ENCODE measurements at regions not wholly inside any gene's neighbourhood (a gene's known extent, or its start where the extent isn't known, plus 50 kb on each side); places are given as distances from the start of the nearest gene placed in this dataset.
"Not testable (repeated sequence)": the region's sequence is repeated elsewhere in the genome, so short reads cannot be mapped to it uniquely, and the experiment has no call there.

- ATAC-seq (no peak), DNase-seq (no peak)
- intact Hi-C loops (cut with DNase I, micrococcal nuclease): no loop called here
- H3K4me1 Mint-ChIP-seq: no peaks in the 10 kb centered on the region
- no peaks in the 10 kb centered on the region for H3K36me3 Mint-ChIP-seq (ENCODE audit: low read depth)
- no peak overlapping the region for H3K27ac Mint-ChIP-seq
- no peak overlapping the region for H3K4me3 Mint-ChIP-seq
- H3K27me3 Mint-ChIP-seq: peaks cover 3% of the 10 kb centered on the region
- POLR2A ChIA-PET: no interaction called here
- no peaks in the 10 kb centered on the region for H3K9me3 Mint-ChIP-seq (ENCODE audit: low read depth)
- CTCF ChIA-PET: no interaction called here
Measured at GRCh38 chr10:44132361-44133289, 252.3 kb downstream of the CXCL12 start.

GRCh38 chr10:44126291-44126717 is 258.6 kb downstream of the CXCL12 start:
- H3K9me3 Mint-ChIP-seq (ENCODE audit: low read depth): no peaks in the 10 kb centered on the region
- ATAC-seq (no peak), DNase-seq (no peak)
- no peak overlapping the region for H3K27ac Mint-ChIP-seq
- intact Hi-C loops (cut with DNase I, micrococcal nuclease): no loop called here
- ChIA-PET CTCF (no interaction called here), POLR2A (no interaction called here)
- H3K36me3 Mint-ChIP-seq (ENCODE audit: low read depth): no peaks in the 10 kb centered on the region
- no peaks in the 10 kb centered on the region for H3K4me1 Mint-ChIP-seq
- H3K4me3 Mint-ChIP-seq: no peak overlapping the region
- peaks cover 14% of the 10 kb centered on the region for H3K27me3 Mint-ChIP-seq

GRCh38 chr10:44125879-44126278 is 259.0 kb downstream of the CXCL12 start:
- H3K27me3 Mint-ChIP-seq: peaks cover 14% of the 10 kb centered on the region
- DNase-seq: no peak
- ChIA-PET CTCF (no interaction called here), POLR2A (no interaction called here)
- no peaks in the 10 kb centered on the region for H3K9me3 Mint-ChIP-seq (ENCODE audit: low read depth)
- intact Hi-C loops (cut with DNase I, micrococcal nuclease): no loop called here
- no peak overlapping the region for H3K27ac Mint-ChIP-seq
- no peaks in the 10 kb centered on the region for H3K36me3 Mint-ChIP-seq (ENCODE audit: low read depth)
- ATAC-seq: no peak
- no peaks in the 10 kb centered on the region for H3K4me1 Mint-ChIP-seq
- no peak overlapping the region for H3K4me3 Mint-ChIP-seq

GRCh38 chr10:44118500-44118899 is 266.4 kb downstream of the CXCL12 start:
- Mint-ChIP-seq H3K4me3 (no peak overlapping the region), H3K27ac (no peak overlapping the region), H3K36me3 (ENCODE audit: low read depth) (no peaks in the 10 kb centered on the region), H3K4me1 (no peaks in the 10 kb centered on the region), H3K9me3 (ENCODE audit: low read depth) (no peaks in the 10 kb centered on the region), H3K27me3 (peaks cover 16% of the 10 kb centered on the region)
- no peak for DNase-seq
- POLR2A ChIA-PET: no interaction called here
- no peak for ATAC-seq
- intact Hi-C loops (cut with DNase I, micrococcal nuclease): no loop called here
- CTCF ChIA-PET: no interaction called here

GRCh38 chr10:44116474-44116873 is 268.4 kb downstream of the CXCL12 start:
- H3K4me3 Mint-ChIP-seq: no peak overlapping the region
- no peaks in the 10 kb centered on the region for H3K9me3 Mint-ChIP-seq (ENCODE audit: low read depth)
- H3K4me1 Mint-ChIP-seq: no peaks in the 10 kb centered on the region
- POLR2A ChIA-PET: no interaction called here
- peaks cover 16% of the 10 kb centered on the region for H3K27me3 Mint-ChIP-seq
- CTCF ChIA-PET: no interaction called here
- intact Hi-C loops (cut with DNase I, micrococcal nuclease): no loop called here
- no peak overlapping the region for H3K27ac Mint-ChIP-seq
- no peak for ATAC-seq
- no peak for DNase-seq
- H3K36me3 Mint-ChIP-seq (ENCODE audit: low read depth): no peaks in the 10 kb centered on the region

GRCh38 chr10:44115516-44115915 is 269.4 kb downstream of the CXCL12 start:
- Mint-ChIP-seq H3K9me3 (ENCODE audit: low read depth) (no peaks in the 10 kb centered on the region), H3K27ac (no peak overlapping the region), H3K27me3 (peaks cover 16% of the 10 kb centered on the region), H3K4me1 (no peaks in the 10 kb centered on the region), H3K36me3 (ENCODE audit: low read depth) (no peaks in the 10 kb centered on the region), H3K4me3 (no peak overlapping the region)
- CTCF ChIA-PET: interaction anchor here (0.6 kb wide), 1 partner anchor 15 kb away, joined by 3 read pairs; no protein-coding TSS in a partner anchor
- intact Hi-C loops (cut with DNase I, micrococcal nuclease): no loop called here
- POLR2A ChIA-PET: no interaction called here
- ATAC-seq (no peak), DNase-seq (no peak)

GRCh38 chr10:44114441-44114840 is 270.5 kb downstream of the CXCL12 start:
- no peak overlapping the region for H3K27ac Mint-ChIP-seq
- H3K4me3 Mint-ChIP-seq: no peak overlapping the region
- CTCF ChIA-PET: no interaction called here
- H3K36me3 Mint-ChIP-seq (ENCODE audit: low read depth): no peaks in the 10 kb centered on the region
- POLR2A ChIA-PET: no interaction called here
- DNase-seq (no peak), ATAC-seq (no peak)
- H3K4me1 Mint-ChIP-seq: no peaks in the 10 kb centered on the region
- H3K9me3 Mint-ChIP-seq (ENCODE audit: low read depth): no peaks in the 10 kb centered on the region
- intact Hi-C loops (cut with DNase I, micrococcal nuclease): no loop called here
- H3K27me3 Mint-ChIP-seq: peaks cover 16% of the 10 kb centered on the region

- H3K4me3 Mint-ChIP-seq; H3K36me3 Mint-ChIP-seq (ENCODE audit: low read depth); CTCF ChIA-PET; H3K9me3 Mint-ChIP-seq (ENCODE audit: low read depth); H3K4me1 Mint-ChIP-seq; ATAC-seq; DNase-seq; intact Hi-C loops (cut with DNase I, micrococcal nuclease); H3K27ac Mint-ChIP-seq; POLR2A ChIA-PET: not testable (repeated sequence)
- peaks cover 16% of the 10 kb centered on the region for H3K27me3 Mint-ChIP-seq
Measured at GRCh38 chr10:44112280-44112679, 272.6 kb downstream of the CXCL12 start.

- DNase-seq (no peak), ATAC-seq (no peak)
- H3K4me3 Mint-ChIP-seq: no peak overlapping the region
- CTCF ChIA-PET: no interaction called here
- no peaks in the 10 kb centered on the region for H3K36me3 Mint-ChIP-seq (ENCODE audit: low read depth)
- H3K9me3 Mint-ChIP-seq (ENCODE audit: low read depth): no peaks in the 10 kb centered on the region
- H3K27ac Mint-ChIP-seq: no peak overlapping the region
- H3K27me3 Mint-ChIP-seq: no peaks in the 10 kb centered on the region
- intact Hi-C loops (cut with DNase I, micrococcal nuclease): no loop called here
- H3K4me1 Mint-ChIP-seq: no peaks in the 10 kb centered on the region
- POLR2A ChIA-PET: no interaction called here
Measured at GRCh38 chr10:44105696-44106095, 279.2 kb downstream of the CXCL12 start.

- H3K27ac Mint-ChIP-seq: no peak overlapping the region
- H3K4me3 Mint-ChIP-seq: no peak overlapping the region
- intact Hi-C loops (cut with DNase I, micrococcal nuclease): no loop called here
- no peaks in the 10 kb centered on the region for H3K36me3 Mint-ChIP-seq (ENCODE audit: low read depth)
- no peak for DNase-seq
- ChIA-PET POLR2A (no interaction called here), CTCF (no interaction called here)
- H3K9me3 Mint-ChIP-seq (ENCODE audit: low read depth): no peaks in the 10 kb centered on the region
- ATAC-seq: no peak
- no peaks in the 10 kb centered on the region for H3K27me3 Mint-ChIP-seq
- H3K4me1 Mint-ChIP-seq: no peaks in the 10 kb centered on the region
Measured at GRCh38 chr10:44102726-44103255, 282.1 kb downstream of the CXCL12 start.

GRCh38 chr10:44101082-44101481 is 283.8 kb downstream of the CXCL12 start:
- Mint-ChIP-seq H3K27me3 (peaks cover 1% of the 10 kb centered on the region), H3K36me3 (ENCODE audit: low read depth) (no peaks in the 10 kb centered on the region), H3K4me1 (no peaks in the 10 kb centered on the region), H3K27ac (no peak overlapping the region), H3K9me3 (ENCODE audit: low read depth) (no peaks in the 10 kb centered on the region), H3K4me3 (no peak overlapping the region)
- no peak for ATAC-seq
- intact Hi-C loops (cut with DNase I, micrococcal nuclease): no loop called here
- ChIA-PET CTCF (no interaction called here), POLR2A (no interaction called here)
- DNase-seq: no peak

- no peak for ATAC-seq
- H3K4me1 Mint-ChIP-seq: no peaks in the 10 kb centered on the region
Measured at GRCh38 chr10:44099511-44099910, 285.4 kb downstream of the CXCL12 start.

More at GRCh38 chr10:44099511-44099910, 285.4 kb downstream of the CXCL12 start:
- ChIA-PET CTCF (no interaction called here), POLR2A (no interaction called here)
- Mint-ChIP-seq H3K9me3 (ENCODE audit: low read depth) (peaks cover 6% of the 10 kb centered on the region), H3K4me3 (no peak overlapping the region), H3K36me3 (ENCODE audit: low read depth) (no peaks in the 10 kb centered on the region), H3K27ac (no peak overlapping the region), H3K27me3 (peaks cover 1% of the 10 kb centered on the region)
- intact Hi-C loops (cut with DNase I, micrococcal nuclease): no loop called here
- no peak for DNase-seq

All from activated CD4-positive, alpha-beta T cell treated with anti-CD3 and anti-CD28 coated beads for 36 hours (primary cell).